Fibroblast of lung (primary cell): ENCODE measurements at regions not wholly inside any gene's neighbourhood (a gene's known extent, or its start where the extent isn't known, plus 50 kb on each side); places are given as distances from the start of the nearest gene placed in this dataset.

Source experiments
- CTCF ChIP-seq, 2 donors: IDR thresholded peaks in 1 of 2; conservative IDR thresholded peaks in 1 of 2; 1 replicate in 1 of 2; 2 replicates in 1 of 2; pipeline ENCODE4 v1.5.1; 2011 to 2012; ENCODE audit warnings: low read length in 2 of 2, control low read depth in 1 of 2, inconsistent platforms in 1 of 2, low read depth in 1 of 2, mild to moderate bottlenecking in 1 of 2
- EZH2 ChIP-seq: IDR thresholded peaks from 2 replicates; pipeline ENCODE4 v1.5.1; 2012; ENCODE audit warnings: low read length, control low read depth, mild to moderate bottlenecking; ENCODE audit errors: missing control alignments

DNA sequence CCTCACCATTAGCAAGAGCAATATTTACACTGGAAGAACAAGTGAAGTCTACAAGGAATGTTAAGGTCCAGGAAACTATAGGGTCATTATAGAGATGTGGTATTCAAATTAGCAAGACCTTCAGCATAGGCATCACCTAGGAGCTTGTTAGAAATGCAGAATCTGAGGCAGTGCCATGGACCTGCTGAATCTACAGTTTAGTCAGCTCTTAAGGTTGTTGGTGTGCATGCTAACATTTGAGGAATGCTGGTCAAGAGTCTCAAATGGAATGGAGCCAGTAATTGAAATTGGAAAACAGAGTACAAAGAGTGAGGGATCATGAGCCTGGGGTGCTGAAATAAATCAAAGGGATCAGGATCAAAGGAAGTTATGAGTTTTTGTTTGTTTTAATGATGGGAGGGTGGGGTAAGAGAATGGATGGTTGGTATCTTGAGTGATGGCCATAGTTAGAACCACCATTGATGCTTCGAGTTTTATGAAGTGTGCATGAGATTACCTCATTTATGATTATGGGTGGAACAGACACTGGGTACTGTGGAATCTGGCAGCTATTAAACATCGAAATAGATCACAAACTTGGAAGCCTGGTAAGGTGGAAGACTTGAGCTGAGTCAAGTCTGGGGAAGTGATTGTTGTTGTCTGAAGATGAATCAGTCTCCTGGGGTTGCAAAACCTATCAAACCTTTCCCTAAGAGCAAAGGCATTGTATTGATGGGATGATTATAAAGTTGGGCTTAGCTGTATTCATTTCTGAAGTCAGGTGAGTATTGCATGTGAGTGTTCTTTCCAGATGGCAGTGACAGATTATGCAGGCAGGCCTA, 323.3 kb upstream of the E2F7 start:
- TF ChIP-seq CTCF (conservative IDR thresholded peaks at IDR 0.05 in 1 of 2, IDR thresholded peaks at IDR 0.05 in 1 of 2; ENCODE audit: low read depth in 1 of 2, low read length in 2 of 2) (no peak), EZH2 (no peak)
